HL-60 (cell line): ENCODE measurements at regions not wholly inside any gene's neighbourhood (a gene's known extent, or its start where the extent isn't known, plus 50 kb on each side); places are given as distances from the start of the nearest gene placed in this dataset.

Experiments used
- CTCF ChIP-seq: IDR thresholded peaks from one replicate; pipeline ENCODE4 v1.5.1; 2011; ENCODE audit warnings: low read length, control low read depth, inconsistent platforms; ENCODE audit not compliant: insufficient read depth
- GABPA ChIP-seq: IDR thresholded peaks from 2 replicates; pipeline ENCODE4 v1.6.1; 2012; ENCODE audit warnings: low read depth
- POLR2AphosphoS5 ChIP-seq: IDR thresholded peaks from 2 replicates; pipeline ENCODE4 v1.6.1; 2012; ENCODE audit warnings: low read depth
- REST ChIP-seq: IDR thresholded peaks from 2 replicates; pipeline ENCODE4 v1.6.1; 2012; ENCODE audit warnings: low read depth; ENCODE audit not compliant: insufficient replicate concordance

GRCh38 chr4:138542191-138542776 lies 300.1 kb upstream of the SLC7A11 start:
- TF ChIP-seq CTCF = no peak
- TF ChIP-seq POLR2AphosphoS5 = no peak
- no peak for TF ChIP-seq REST
- TF ChIP-seq GABPA = no peak
